Esophagus squamous epithelium (tissue), 5 donors: ENCODE measurements at regions not wholly inside any gene's neighbourhood (a gene's known extent, or its start where the extent isn't known, plus 50 kb on each side); places are given as distances from the start of the nearest gene placed in this dataset.
"Not testable (repeated sequence)": the region's sequence is repeated elsewhere in the genome, so short reads cannot be mapped to it uniquely, and the experiment has no call there.

Experiments used
- DNase-seq: peaks from one replicate; lab custom pipeline; 2025; lab: John Stamatoyannopoulos, UW
- H3K27ac ChIP-seq, 4 donors: fragments of 200-600 bp; sonication (generic); one replicate each; pipeline ENCODE4 v1.5.1; 2016 to 2019; ENCODE audit warnings: mild to moderate bottlenecking in 1 of 4
- H3K27me3 ChIP-seq, 4 donors: fragments of 200-600 bp; sonication (generic); 1 replicate in 3 of 4; 2 replicates in 1 of 4; pipeline versions ENCODE4 v1.5.1 to v1.6.0; 2017 to 2021; ENCODE audit warnings: antibody characterized with exemption in 1 of 4
- H3K36me3 ChIP-seq, 3 donors: fragments of 200-600 bp; sonication (generic); one replicate each; pipeline ENCODE4 v1.5.1; 2016 to 2019
- H3K4me1 ChIP-seq, 3 donors: fragments of 200-600 bp; sonication (generic); one replicate each; pipeline ENCODE4 v1.5.1; 2017 to 2019
- H3K4me3 ChIP-seq, 4 donors: fragments of 200-600 bp; sonication (generic); 1 replicate in 3 of 4; 2 replicates in 1 of 4; pipeline ENCODE4 v1.5.1; 2016 to 2019; ENCODE audit warnings: mild to moderate bottlenecking in 2 of 4, moderate library complexity in 1 of 4
- H3K9me3 ChIP-seq, 3 donors: fragments of 200-600 bp; sonication (generic); one replicate each; pipeline ENCODE4 v1.5.1; 2016 to 2019
- CTCF ChIP-seq, 6 experiments: fragments of 450-650 bp in 4 of 6; fragments of 200-600 bp in 2 of 6; sonication (generic) in 2 of 6; IDR thresholded peaks; one replicate each; pipeline ENCODE4 v1.5.1; 2016 to 2019; ENCODE audit warnings: antibody characterized with exemption in 6 of 6, mild to moderate bottlenecking in 4 of 6, moderate library complexity in 4 of 6
- POLR2A ChIP-seq, 4 donors: fragments of 450-650 bp; IDR thresholded peaks; one replicate each; pipeline ENCODE4 v1.6.1; 2017; ENCODE audit warnings: antibody characterized with exemption in 4 of 4, mild to moderate bottlenecking in 4 of 4, moderate library complexity in 3 of 4
- WGBS, 2 donors: methylation state at CpG; one replicate each; pipeline ENCODE4 v1.1.5; 2018; 5-methylcytosine and 5-hydroxymethylcytosine counted together
- intact Hi-C: fragments of 100-400 bp; cut with DNase I; formaldehyde crosslinking; loops from one replicate; pipeline ENCODE4 v1.15.0; 2022
- donor health status: DM: yes; HTN: yes; CAD: no.

- no peak for TF ChIP-seq POLR2A (IDR thresholded peaks at IDR 0.05)
- TF ChIP-seq CTCF (IDR thresholded peaks at IDR 0.05) = no peak
- H3K27ac ChIP-seq = no peak overlapping the region
- H3K36me3 ChIP-seq = no peaks in the 10 kb centered on the region
- no peaks in the 10 kb centered on the region for H3K27me3 ChIP-seq
- 52 to 72% methylated on average over 2 of the region's 2 CpGs for WGBS, 2 donors
- intact Hi-C loops = no loop called here
- no peak for DNase-seq
- H3K4me3 ChIP-seq = no peak overlapping the region
- H3K4me1 ChIP-seq = no peaks in the 10 kb centered on the region
- H3K9me3 ChIP-seq = no peaks in the 10 kb centered on the region
Observed at GRCh38 chr1:194857413-194857812, 1671.0 kb upstream of the B3GALT2 start.

- TF ChIP-seq POLR2A (IDR thresholded peaks at IDR 0.05) = no peak
- no peak for TF ChIP-seq CTCF (IDR thresholded peaks at IDR 0.05)
- no peaks in the 10 kb centered on the region for H3K36me3 ChIP-seq
- DNase-seq = no peak
- H3K4me1 ChIP-seq = no peaks in the 10 kb centered on the region
- intact Hi-C loops = no loop called here
- no peaks in the 10 kb centered on the region for H3K9me3 ChIP-seq
- H3K27ac ChIP-seq = no peak overlapping the region
- no peak overlapping the region for H3K4me3 ChIP-seq
- no peaks in the 10 kb centered on the region for H3K27me3 ChIP-seq
Observed at GRCh38 chr1:194848846-194849245, 1662.4 kb upstream of the B3GALT2 start.

GRCh38 chr1:194846488-194846887 lies 1660.1 kb upstream of the B3GALT2 start:
- Histone ChIP-seq H3K36me3 (no peaks in the 10 kb centered on the region), H3K4me3 (no peak overlapping the region), H3K27me3 (no peaks in the 10 kb centered on the region), H3K9me3 (no peaks in the 10 kb centered on the region), H3K4me1 (no peaks in the 10 kb centered on the region), H3K27ac (no peak overlapping the region)
- no peak for TF ChIP-seq POLR2A (IDR thresholded peaks at IDR 0.05)
- TF ChIP-seq CTCF (IDR thresholded peaks at IDR 0.05) = no peak
- 86 to 88% methylated on average over 1 of the region's 1 CpG for WGBS, 2 donors
- intact Hi-C loops = no loop called here
- DNase-seq = no peak

GRCh38 chr1:194843077-194843476 lies 1656.7 kb upstream of the B3GALT2 start:
- intact Hi-C loops = no loop called here
- H3K27me3 ChIP-seq = no peaks in the 10 kb centered on the region
- 38 to 57% methylated on average over 1 of the region's 1 CpG for WGBS, 2 donors
- no peak for TF ChIP-seq POLR2A (IDR thresholded peaks at IDR 0.05)
- TF ChIP-seq CTCF (IDR thresholded peaks at IDR 0.05) = no peak
- H3K36me3 ChIP-seq = no peaks in the 10 kb centered on the region
- no peak overlapping the region for H3K27ac ChIP-seq
- DNase-seq = no peak
- no peaks in the 10 kb centered on the region for H3K9me3 ChIP-seq
- H3K4me3 ChIP-seq = no peak overlapping the region
- no peaks in the 10 kb centered on the region for H3K4me1 ChIP-seq

GRCh38 chr1:194833111-194833510 lies 1646.7 kb upstream of the B3GALT2 start:
- Histone ChIP-seq H3K27me3 (no peaks in the 10 kb centered on the region), H3K36me3 (no peaks in the 10 kb centered on the region), H3K27ac (no peak overlapping the region), H3K4me1 (no peaks in the 10 kb centered on the region), H3K9me3 (no peaks in the 10 kb centered on the region), H3K4me3 (no peak overlapping the region)
- DNase-seq = no peak
- WGBS, 2 donors = 18 to 21% methylated on average over 2 of the region's 2 CpGs
- TF ChIP-seq POLR2A (IDR thresholded peaks at IDR 0.05) = no peak
- TF ChIP-seq CTCF (IDR thresholded peaks at IDR 0.05) = no peak
- intact Hi-C loops = no loop called here

GRCh38 chr1:194831595-194831994 lies 1645.2 kb upstream of the B3GALT2 start:
- H3K9me3 ChIP-seq, H3K36me3 ChIP-seq, H3K27me3 ChIP-seq, intact Hi-C loops, H3K4me1 ChIP-seq, H3K4me3 ChIP-seq, DNase-seq, H3K27ac ChIP-seq: not testable (repeated sequence)
- 43 to 84% methylated on average over 1 of the region's 1 CpG for WGBS, 2 donors
